Tibial nerve (tissue), 3 donors: ENCODE measurements at regions not wholly inside any gene's neighbourhood (a gene's known extent, or its start where the extent isn't known, plus 50 kb on each side); places are given as distances from the start of the nearest gene placed in this dataset.

Experiments used
- POLR2A ChIP-seq, 2 donors: fragments of 450-650 bp; IDR thresholded peaks; one replicate each; pipeline ENCODE4 v1.6.1; 2017; ENCODE audit warnings: antibody characterized with exemption in 2 of 2, mild to moderate bottlenecking in 2 of 2, moderate library complexity in 2 of 2
- TF ChIP-seq, protein P1 (sequence below), 5 experiments: fragments of 200-600 bp in 3 of 5; fragments of 450-650 bp in 2 of 5; sonication (generic) in 3 of 5; IDR thresholded peaks; one replicate each; pipeline ENCODE4 v1.5.1; 2016 to 2019; ENCODE audit warnings: antibody characterized with exemption in 5 of 5, mild to moderate bottlenecking in 3 of 5, moderate library complexity in 2 of 5

DNA sequence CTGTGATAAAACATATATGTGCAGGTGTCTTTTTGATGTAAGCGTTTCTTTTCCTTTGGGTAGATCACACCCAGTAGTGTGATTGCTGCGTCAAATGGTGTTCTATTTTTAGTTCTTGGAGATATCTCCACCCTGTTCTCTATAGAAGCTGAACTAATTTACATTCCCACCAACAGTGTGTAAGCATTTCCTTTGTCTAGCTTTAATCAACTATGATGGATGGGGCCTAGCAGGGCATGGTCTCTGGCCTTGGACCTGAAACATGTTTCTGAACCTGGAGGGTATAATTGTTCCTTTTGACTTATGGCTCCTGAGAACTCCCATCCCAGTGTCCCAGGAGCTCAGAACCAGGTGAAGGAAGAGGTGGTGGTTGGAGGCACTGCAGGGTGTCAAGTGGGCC, 93.9 kb downstream of the HAPSTR1 start:
- TF ChIP-seq, protein P1, sequence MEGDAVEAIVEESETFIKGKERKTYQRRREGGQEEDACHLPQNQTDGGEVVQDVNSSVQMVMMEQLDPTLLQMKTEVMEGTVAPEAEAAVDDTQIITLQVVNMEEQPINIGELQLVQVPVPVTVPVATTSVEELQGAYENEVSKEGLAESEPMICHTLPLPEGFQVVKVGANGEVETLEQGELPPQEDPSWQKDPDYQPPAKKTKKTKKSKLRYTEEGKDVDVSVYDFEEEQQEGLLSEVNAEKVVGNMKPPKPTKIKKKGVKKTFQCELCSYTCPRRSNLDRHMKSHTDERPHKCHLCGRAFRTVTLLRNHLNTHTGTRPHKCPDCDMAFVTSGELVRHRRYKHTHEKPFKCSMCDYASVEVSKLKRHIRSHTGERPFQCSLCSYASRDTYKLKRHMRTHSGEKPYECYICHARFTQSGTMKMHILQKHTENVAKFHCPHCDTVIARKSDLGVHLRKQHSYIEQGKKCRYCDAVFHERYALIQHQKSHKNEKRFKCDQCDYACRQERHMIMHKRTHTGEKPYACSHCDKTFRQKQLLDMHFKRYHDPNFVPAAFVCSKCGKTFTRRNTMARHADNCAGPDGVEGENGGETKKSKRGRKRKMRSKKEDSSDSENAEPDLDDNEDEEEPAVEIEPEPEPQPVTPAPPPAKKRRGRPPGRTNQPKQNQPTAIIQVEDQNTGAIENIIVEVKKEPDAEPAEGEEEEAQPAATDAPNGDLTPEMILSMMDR (IDR thresholded peaks at IDR 0.05), result no peak
- TF ChIP-seq POLR2A (IDR thresholded peaks at IDR 0.05), result no peak
